ENCODE measurements at regions not wholly inside any gene's neighbourhood (a gene's known extent, or its start where the extent isn't known, plus 50 kb on each side); places are given as distances from the start of the nearest gene placed in this dataset.

GRCh38 chr3:191750618-191751017 lies 289.7 kb downstream of the PYDC2 start:
- Histone ChIP-seq H3K4me2 (no peak overlapping the region), H3K36me3 (ENCODE audit: insufficient read depth) (no peaks in the 10 kb centered on the region), H3K27ac (no peak overlapping the region), H3K79me2 (ENCODE audit: insufficient read depth, low read depth) (no peaks in the 10 kb centered on the region), H3K4me1 (ENCODE audit: low read depth, poor library complexity, severe bottlenecking) (no peaks in the 10 kb centered on the region), H3K4me3 (IDR thresholded peaks at IDR 0.05; ENCODE audit: insufficient read depth, low read depth, low read length) (no peak overlapping the region), H3K9ac (no peak overlapping the region), H3K27me3 (ENCODE audit: insufficient read depth, low read depth) (no peaks in the 10 kb centered on the region), H4K20me1 (ENCODE audit: insufficient read depth) (no peaks in the 10 kb centered on the region), H2AFZ (ENCODE audit: low read depth) (no peak overlapping the region)
- no peak for TF ChIP-seq CTCF (conservative IDR thresholded peaks at IDR 0.05; ENCODE audit: low read depth, low read length)

- TF ChIP-seq CTCF (conservative IDR thresholded peaks at IDR 0.05; ENCODE audit: low read depth, low read length), result no peak
These were observed 292.2 kb downstream of the PYDC2 start for GRCh38 chr3:191753196-191753595.

GRCh38 chr3:191761906-191762305 lies 300.9 kb downstream of the PYDC2 start:
- no peak overlapping the region for H3K4me3 ChIP-seq (IDR thresholded peaks at IDR 0.05; ENCODE audit: insufficient read depth, low read depth, low read length)
- H3K79me2 ChIP-seq (ENCODE audit: insufficient read depth, low read depth), result no peaks in the 10 kb centered on the region
- H4K20me1 ChIP-seq (ENCODE audit: insufficient read depth), result no peaks in the 10 kb centered on the region
- no peak overlapping the region for H3K9ac ChIP-seq
- H3K4me1 ChIP-seq (ENCODE audit: low read depth, poor library complexity, severe bottlenecking), result no peaks in the 10 kb centered on the region
- H3K27ac ChIP-seq, result no peak overlapping the region
- H3K36me3 ChIP-seq (ENCODE audit: insufficient read depth), result no peaks in the 10 kb centered on the region
- no peak overlapping the region for H3K4me2 ChIP-seq
- no peak overlapping the region for H2AFZ ChIP-seq (ENCODE audit: low read depth)
- no peaks in the 10 kb centered on the region for H3K27me3 ChIP-seq (ENCODE audit: insufficient read depth, low read depth)
- TF ChIP-seq CTCF (conservative IDR thresholded peaks at IDR 0.05; ENCODE audit: low read depth, low read length), result no peak

More at GRCh38 chr3:191753196-191753595, 292.2 kb downstream of the PYDC2 start:
- no peaks in the 10 kb centered on the region for H3K27me3 ChIP-seq (ENCODE audit: insufficient read depth, low read depth)
- H3K4me3 ChIP-seq (IDR thresholded peaks at IDR 0.05; ENCODE audit: insufficient read depth, low read depth, low read length), result no peak overlapping the region
- H3K27ac ChIP-seq, result no peak overlapping the region
- no peak overlapping the region for H3K9ac ChIP-seq
- H3K4me2 ChIP-seq, result no peak overlapping the region
- H3K36me3 ChIP-seq (ENCODE audit: insufficient read depth), result no peaks in the 10 kb centered on the region
- no peaks in the 10 kb centered on the region for H3K79me2 ChIP-seq (ENCODE audit: insufficient read depth, low read depth)
- H4K20me1 ChIP-seq (ENCODE audit: insufficient read depth), result no peaks in the 10 kb centered on the region
- H2AFZ ChIP-seq (ENCODE audit: low read depth), result no peak overlapping the region
- H3K4me1 ChIP-seq (ENCODE audit: low read depth, poor library complexity, severe bottlenecking), result no peaks in the 10 kb centered on the region

GRCh38 chr3:191762323-191762960 lies 301.5 kb downstream of the PYDC2 start:
- H3K36me3 ChIP-seq (ENCODE audit: insufficient read depth), result no peaks in the 10 kb centered on the region
- H3K4me3 ChIP-seq (IDR thresholded peaks at IDR 0.05; ENCODE audit: insufficient read depth, low read depth, low read length), result no peak overlapping the region
- H2AFZ ChIP-seq (ENCODE audit: low read depth), result no peak overlapping the region
- no peaks in the 10 kb centered on the region for H3K27me3 ChIP-seq (ENCODE audit: insufficient read depth, low read depth)
- no peak overlapping the region for H3K9ac ChIP-seq
- no peaks in the 10 kb centered on the region for H4K20me1 ChIP-seq (ENCODE audit: insufficient read depth)
- no peak overlapping the region for H3K4me2 ChIP-seq
- H3K4me1 ChIP-seq (ENCODE audit: low read depth, poor library complexity, severe bottlenecking), result no peaks in the 10 kb centered on the region
- no peak overlapping the region for H3K27ac ChIP-seq
- TF ChIP-seq CTCF (conservative IDR thresholded peaks at IDR 0.05; ENCODE audit: low read depth, low read length), result no peak
- H3K79me2 ChIP-seq (ENCODE audit: insufficient read depth, low read depth), result no peaks in the 10 kb centered on the region
